GM23338 (cell line): ENCODE measurements at regions not wholly inside any gene's neighbourhood (a gene's known extent, or its start where the extent isn't known, plus 50 kb on each side); places are given as distances from the start of the nearest gene placed in this dataset.

ENCODE experiments used
- ATAC-seq: fragments of 200-7000 bp; cut with Tn5 transposase; 3 replicates; pipeline ENCODE4 v1.9.1; 2020
- DNase-seq: peaks from one replicate; pipeline ENCODE4 v3.0.0-alpha.2; 2015; ENCODE audit warnings: low spot score
- H2AFZ ChIP-seq: fragments of 200-600 bp; sonication (generic); 2 replicates; pipeline ENCODE4 v1.8.0; 2016; ENCODE audit warnings: antibody characterized with exemption, mild to moderate bottlenecking, moderate library complexity
- H3F3A ChIP-seq: fragments of 200-600 bp; sonication (generic); replicated peaks from 2 replicates; pipeline ENCODE4 v1.8.0; 2017; ENCODE audit warnings: antibody characterized with exemption, mixed run types, low read depth
- H3K27ac ChIP-seq: fragments of 200-600 bp; sonication (generic); 2 replicates; pipeline ENCODE4 v1.6.1; 2016; ENCODE audit warnings: low read depth
- H3K27me3 ChIP-seq: fragments of 200-600 bp; sonication (generic); 2 replicates; pipeline ENCODE4 v1.8.0; 2016; ENCODE audit warnings: mild to moderate bottlenecking, mixed run types, moderate library complexity; ENCODE audit not compliant: insufficient read depth
- H3K36me3 ChIP-seq: fragments of 200-600 bp; sonication (generic); 2 replicates; pipeline ENCODE4 v1.8.0; 2016; ENCODE audit warnings: mild to moderate bottlenecking; ENCODE audit not compliant: insufficient read depth
- H3K4me1 ChIP-seq: fragments of 200-600 bp; sonication (generic); 2 replicates; pipeline ENCODE4 v1.8.0; 2016; ENCODE audit warnings: mild to moderate bottlenecking, moderate library complexity; ENCODE audit not compliant: insufficient read depth
- H3K4me2 ChIP-seq: fragments of 200-600 bp; sonication (generic); 2 replicates; pipeline ENCODE4 v1.7.1; 2017; ENCODE audit warnings: mixed run types
- H3K4me3 ChIP-seq: fragments of 200-600 bp; sonication (generic); 2 replicates; pipeline ENCODE4 v1.6.1; 2016; ENCODE audit warnings: mixed run types
- H3K79me2 ChIP-seq: fragments of 200-600 bp; sonication (generic); replicated peaks from 2 replicates; pipeline ENCODE4 v1.8.0; 2017; ENCODE audit warnings: mild to moderate bottlenecking; ENCODE audit not compliant: insufficient read depth
- H3K9me2 ChIP-seq: fragments of 200-600 bp; sonication (generic); 2 replicates; pipeline ENCODE4 v1.8.0; 2017; ENCODE audit not compliant: insufficient read depth
- H4K20me1 ChIP-seq: fragments of 200-600 bp; sonication (generic); replicated peaks from 2 replicates; pipeline ENCODE4 v1.8.0; 2017; ENCODE audit warnings: mild to moderate bottlenecking; ENCODE audit not compliant: insufficient read depth
- H3K27ac Mint-ChIP-seq: 2 replicates; pipeline ENCODE4 v1.8.0; 2020; ENCODE audit warnings: inconsistent platforms, mild to moderate bottlenecking, moderate library complexity, mixed read lengths
- H3K27me3 Mint-ChIP-seq: 3 replicates; pipeline ENCODE4 v1.8.0; 2022; ENCODE audit warnings: low read depth, mild to moderate bottlenecking, moderate library complexity, mixed read lengths, inconsistent platforms; ENCODE audit not compliant: insufficient read depth, poor library complexity
- H3K36me3 Mint-ChIP-seq: 3 replicates; pipeline ENCODE4 v1.8.0; 2021; ENCODE audit warnings: low read depth, mild to moderate bottlenecking, inconsistent platforms, moderate library complexity, mixed read lengths
- H3K4me1 Mint-ChIP-seq: 3 replicates; pipeline ENCODE4 v1.8.0; 2020; ENCODE audit warnings: mild to moderate bottlenecking, inconsistent platforms, mixed read lengths
- H3K4me3 Mint-ChIP-seq: 3 replicates; pipeline ENCODE4 v1.8.0; 2021; ENCODE audit warnings: moderate library complexity, mild to moderate bottlenecking, inconsistent platforms, mixed read lengths
- H3K9me3 Mint-ChIP-seq: 3 replicates; pipeline ENCODE4 v1.8.0; 2020; ENCODE audit warnings: moderate library complexity, mild to moderate bottlenecking, inconsistent platforms, mixed read lengths
- CREB1 ChIP-seq: fragments of 250-450 bp; sonication (Bioruptor Pico); IDR thresholded peaks from 2 replicates; pipeline ENCODE4 v1.5.0; 2020; ENCODE audit warnings: low read depth, mild to moderate bottlenecking, moderate library complexity
- ETS1 ChIP-seq: IDR thresholded peaks from 2 replicates; pipeline ENCODE4 v1.6.1; 2016; ENCODE audit warnings: antibody characterized with exemption
- EZH2 ChIP-seq: fragments of 200-600 bp; sonication (generic); IDR thresholded peaks from one replicate; pipeline ENCODE4 v1.8.0; 2017; ENCODE audit warnings: antibody characterized with exemption, mild to moderate bottlenecking, low read depth; ENCODE audit not compliant: unreplicated experiment
- EZH2phosphoT487 ChIP-seq: fragments of 200-600 bp; sonication (generic); IDR thresholded peaks from one replicate; pipeline ENCODE4 v1.8.1; 2018; ENCODE audit warnings: antibody characterized with exemption; ENCODE audit not compliant: unreplicated experiment
- JUNB ChIP-seq: IDR thresholded peaks from one replicate; pipeline ENCODE4 v1.6.1; 2016; ENCODE audit warnings: antibody characterized with exemption; ENCODE audit not compliant: unreplicated experiment
- NANOG ChIP-seq: IDR thresholded peaks from 2 replicates; pipeline ENCODE4 v1.6.1; 2016; ENCODE audit warnings: antibody characterized with exemption, borderline replicate concordance
- POLR2AphosphoS5 ChIP-seq: IDR thresholded peaks from 2 replicates; pipeline ENCODE4 v1.6.1; 2016; ENCODE audit warnings: antibody characterized with exemption, low read depth
- REST ChIP-seq: IDR thresholded peaks from one replicate; pipeline ENCODE4 v1.6.1; 2018; ENCODE audit warnings: antibody characterized with exemption; ENCODE audit not compliant: unreplicated experiment
- STAT1 ChIP-seq: IDR thresholded peaks from one replicate; pipeline ENCODE4 v1.6.1; 2016; ENCODE audit warnings: antibody characterized with exemption; ENCODE audit not compliant: unreplicated experiment
- ZNF114 ChIP-seq: fragments of 250-450 bp; sonication (Bioruptor Pico); IDR thresholded peaks from 2 replicates; pipeline ENCODE4 v1.5.0; 2020; ENCODE audit warnings: mild to moderate bottlenecking, moderate library complexity
- ZNF331 ChIP-seq: fragments of 250-450 bp; sonication (Bioruptor Pico); IDR thresholded peaks from 2 replicates; pipeline ENCODE4 v1.5.0; 2020; ENCODE audit warnings: low read depth, mild to moderate bottlenecking, moderate library complexity

GRCh38 chr2:34731292-34731691 is 1132.2 kb upstream of the FAM98A start:
- no peak overlapping the region for H2AFZ ChIP-seq
- Mint-ChIP-seq H3K27ac (peak overlapping the region; percentile 29; the same call in 1 of the 2 replicates), H3K9me3 (no peaks in the 10 kb centered on the region; the same call in 2 of the 3 replicates), H3K4me1 (peaks cover 30% of the 10 kb centered on the region), H3K36me3 (no peaks in the 10 kb centered on the region; the same call in 1 of the 3 replicates), H3K4me3 (no peak overlapping the region), H3K27me3 (no peaks in the 10 kb centered on the region)
- H3K79me2 ChIP-seq: no peaks in the 10 kb centered on the region
- peaks cover 24% of the 10 kb centered on the region for H3K4me1 ChIP-seq
- no peaks in the 10 kb centered on the region for H3K36me3 ChIP-seq
- no peak for TF ChIP-seq REST
- no peak for TF ChIP-seq ZNF114
- TF ChIP-seq ZNF331 (CRISPR knock-in tag): no peak
- no peak for TF ChIP-seq JUNB
- no peak for TF ChIP-seq CREB1
- DNase-seq: peak; percentile 4
- no peak for ATAC-seq
- H3K9me2 ChIP-seq: no peaks in the 10 kb centered on the region
- H3F3A ChIP-seq: no peaks in the 10 kb centered on the region
- no peak overlapping the region for H3K4me2 ChIP-seq
- no peak overlapping the region for H3K4me3 ChIP-seq
- H3K27ac ChIP-seq: no peak overlapping the region
- no peaks in the 10 kb centered on the region for H4K20me1 ChIP-seq
- H3K27me3 ChIP-seq: no peaks in the 10 kb centered on the region

GRCh38 chr2:34729845-34730244 is 1130.7 kb upstream of the FAM98A start:
- H3K4me2 ChIP-seq: no peak overlapping the region
- H3K4me1 Mint-ChIP-seq: peaks cover 20% of the 10 kb centered on the region
- peak; percentile 39; the same call in 2 of the 3 replicates for ATAC-seq
- TF ChIP-seq ZNF331 (CRISPR knock-in tag): no peak
- no peak for TF ChIP-seq CREB1
- TF ChIP-seq ZNF114: no peak
- no peak for TF ChIP-seq NANOG
- TF ChIP-seq JUNB: no peak
- TF ChIP-seq POLR2AphosphoS5: no peak
- TF ChIP-seq ETS1: no peak
- TF ChIP-seq EZH2phosphoT487: no peak
- no peak for TF ChIP-seq REST
- no peak for TF ChIP-seq EZH2
- no peak for TF ChIP-seq STAT1

More at GRCh38 chr2:34729845-34730244, 1130.7 kb upstream of the FAM98A start:
- no peak overlapping the region for H3K4me3 Mint-ChIP-seq
- H3K36me3 Mint-ChIP-seq: no peaks in the 10 kb centered on the region; the same call in 1 of the 3 replicates
- Histone ChIP-seq H3K79me2 (no peaks in the 10 kb centered on the region), H3K36me3 (no peaks in the 10 kb centered on the region), H3K4me1 (peaks cover 9% of the 10 kb centered on the region), H3F3A (no peaks in the 10 kb centered on the region), H3K4me3 (no peak overlapping the region), H3K27me3 (no peaks in the 10 kb centered on the region), H3K9me2 (no peaks in the 10 kb centered on the region), H2AFZ (no peak overlapping the region), H4K20me1 (no peaks in the 10 kb centered on the region), H3K27ac (no peak overlapping the region)
- no peak for DNase-seq
- no peaks in the 10 kb centered on the region for H3K27me3 Mint-ChIP-seq
- no peak overlapping the region for H3K27ac Mint-ChIP-seq
- no peaks in the 10 kb centered on the region; the same call in 2 of the 3 replicates for H3K9me3 Mint-ChIP-seq
